ENCODE measurements at regions not wholly inside any gene's neighbourhood (a gene's known extent, or its start where the extent isn't known, plus 50 kb on each side); places are given as distances from the start of the nearest gene placed in this dataset.

DNA sequence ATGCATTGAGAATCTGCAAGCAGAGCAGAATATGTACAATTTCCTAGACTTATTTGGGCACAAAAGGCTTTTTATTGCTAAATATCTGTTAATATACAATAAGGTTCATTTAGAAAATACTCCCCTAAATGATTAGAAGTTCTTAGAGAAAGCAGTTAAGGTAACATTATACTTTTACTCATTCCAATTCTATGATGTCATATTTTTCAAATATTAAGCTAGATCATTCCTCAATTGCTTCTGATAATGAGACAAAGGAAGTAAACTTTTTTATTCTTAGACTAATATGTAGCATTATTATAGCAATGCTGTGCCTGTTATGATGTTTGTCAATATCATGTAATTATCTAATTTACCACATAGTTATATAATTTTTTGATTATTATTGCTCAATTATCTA lies 447.0 kb downstream of the SLC16A7 start:
- Histone ChIP-seq H3K4me2 (ENCODE audit: insufficient read depth, low read length) (no peak overlapping the region), H3K4me3 (no peak overlapping the region), H3K9me3 (replicated peaks; ENCODE audit: control insufficient read depth, insufficient read depth, low read depth, low read length) (no peaks in the 10 kb centered on the region), H3K9ac (ENCODE audit: insufficient read depth in 1 of 2, low read depth in 2 of 2, low read length in 2 of 2) (no peak overlapping the region), H4K20me1 (replicated peaks; ENCODE audit: control insufficient read depth, insufficient read depth, low read length) (no peaks in the 10 kb centered on the region), H3K9me1 (ENCODE audit: control insufficient read depth, insufficient read depth, low read length) (no peaks in the 10 kb centered on the region), H3K4me1 (replicated peaks in 1 of 2; ENCODE audit: control insufficient read depth in 2 of 2, insufficient read depth in 2 of 2, low read length in 2 of 2) (no peaks in the 10 kb centered on the region), H3K36me3 (ENCODE audit: control insufficient read depth, insufficient read depth, low read length) (no peaks in the 10 kb centered on the region), H3K79me2 (ENCODE audit: control insufficient read depth, insufficient read depth, low read length) (no peaks in the 10 kb centered on the region), H2AFZ (ENCODE audit: low read depth, low read length) (no peak overlapping the region), H3K27ac (ENCODE audit: extremely low read depth, low read depth, low read length) (no peak overlapping the region), H3K27me3 (ENCODE audit: control insufficient read depth in 2 of 2, insufficient read depth in 2 of 2, low read length in 2 of 2) (no peaks in the 10 kb centered on the region)
- BruUV-seq (replicated peaks) = no TSS peak
- ATAC-seq (no peak), FAIRE-seq (no peak), DNase-seq (ENCODE audit: extremely low read depth in 1 of 4, low spot score in 3 of 4) (no peak)
- TF ChIP-seq HEY1 (CRISPR knock-in tag; IDR thresholded peaks at IDR 0.05; ENCODE audit: borderline replicate concordance) = no peak
- no peak for TF ChIP-seq HNRNPH1 (optimal IDR thresholded peaks at IDR 0.05; ENCODE audit: low read depth, low read length)
- TF ChIP-seq ZNF253 (CRISPR knock-in tag; conservative IDR thresholded peaks at IDR 0.05) = no peak
- TF ChIP-seq, protein P1, sequence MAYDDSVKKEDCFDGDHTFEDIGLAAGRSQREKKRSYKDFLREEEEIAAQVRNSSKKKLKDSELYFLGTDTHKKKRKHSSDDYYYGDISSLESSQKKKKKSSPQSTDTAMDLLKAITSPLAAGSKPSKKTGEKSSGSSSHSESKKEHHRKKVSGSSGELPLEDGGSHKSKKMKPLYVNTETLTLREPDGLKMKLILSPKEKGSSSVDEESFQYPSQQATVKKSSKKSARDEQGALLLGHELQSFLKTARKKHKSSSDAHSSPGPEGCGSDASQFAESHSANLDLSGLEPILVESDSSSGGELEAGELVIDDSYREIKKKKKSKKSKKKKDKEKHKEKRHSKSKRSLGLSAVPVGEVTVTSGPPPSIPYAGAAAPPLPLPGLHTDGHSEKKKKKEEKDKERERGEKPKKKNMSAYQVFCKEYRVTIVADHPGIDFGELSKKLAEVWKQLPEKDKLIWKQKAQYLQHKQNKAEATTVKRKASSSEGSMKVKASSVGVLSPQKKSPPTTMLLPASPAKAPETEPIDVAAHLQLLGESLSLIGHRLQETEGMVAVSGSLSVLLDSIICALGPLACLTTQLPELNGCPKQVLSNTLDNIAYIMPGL (CRISPR knock-in tag; IDR thresholded peaks at IDR 0.05) = no peak
- no peak for TF ChIP-seq FOXK1 (CRISPR knock-in tag; IDR thresholded peaks at IDR 0.05; ENCODE audit: borderline replicate concordance)
- TF ChIP-seq CBX3 (IDR thresholded peaks at IDR 0.05; ENCODE audit: borderline replicate concordance in 1 of 2, low read length in 2 of 2) = no peak
- no peak for TF ChIP-seq EZH2 (IDR thresholded peaks at IDR 0.05; ENCODE audit: borderline replicate concordance, low read depth, low read length)
- no peak for TF ChIP-seq NCOA6 (IDR thresholded peaks at IDR 0.05)
- no peak for TF ChIP-seq RBBP5 (IDR thresholded peaks at IDR 0.05; ENCODE audit: borderline replicate concordance, insufficient read depth, low read length, poor library complexity, severe bottlenecking)
- no peak for TF ChIP-seq BDP1 (IDR thresholded peaks at IDR 0.05; ENCODE audit: insufficient read depth, insufficient read length)
- TF ChIP-seq DPF2 (IDR thresholded peaks at IDR 0.05) = no peak
- TF ChIP-seq ZNF239 (CRISPR knock-in tag; IDR thresholded peaks at IDR 0.05) = no peak
- no peak for TF ChIP-seq TBP (optimal IDR thresholded peaks at IDR 0.05; ENCODE audit: low read depth, low read length)
- TF ChIP-seq, protein P2, sequence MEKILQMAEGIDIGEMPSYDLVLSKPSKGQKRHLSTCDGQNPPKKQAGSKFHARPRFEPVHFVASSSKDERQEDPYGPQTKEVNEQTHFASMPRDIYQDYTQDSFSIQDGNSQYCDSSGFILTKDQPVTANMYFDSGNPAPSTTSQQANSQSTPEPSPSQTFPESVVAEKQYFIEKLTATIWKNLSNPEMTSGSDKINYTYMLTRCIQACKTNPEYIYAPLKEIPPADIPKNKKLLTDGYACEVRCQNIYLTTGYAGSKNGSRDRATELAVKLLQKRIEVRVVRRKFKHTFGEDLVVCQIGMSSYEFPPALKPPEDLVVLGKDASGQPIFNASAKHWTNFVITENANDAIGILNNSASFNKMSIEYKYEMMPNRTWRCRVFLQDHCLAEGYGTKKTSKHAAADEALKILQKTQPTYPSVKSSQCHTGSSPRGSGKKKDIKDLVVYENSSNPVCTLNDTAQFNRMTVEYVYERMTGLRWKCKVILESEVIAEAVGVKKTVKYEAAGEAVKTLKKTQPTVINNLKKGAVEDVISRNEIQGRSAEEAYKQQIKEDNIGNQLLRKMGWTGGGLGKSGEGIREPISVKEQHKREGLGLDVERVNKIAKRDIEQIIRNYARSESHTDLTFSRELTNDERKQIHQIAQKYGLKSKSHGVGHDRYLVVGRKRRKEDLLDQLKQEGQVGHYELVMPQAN (IDR thresholded peaks at IDR 0.05; ENCODE audit: borderline replicate concordance) = no peak
- in situ Hi-C loops (cut with MboI) (no loop called here), intact Hi-C loops (cut with micrococcal nuclease) (no loop called here)
- ChIA-PET POLR2A (no interaction called here), CTCF (ENCODE audit: low intra/inter-chr PET ratio) (no interaction called here)

Measured in K562 (cell line).